ENCODE measurements at regions not wholly inside any gene's neighbourhood (a gene's known extent, or its start where the extent isn't known, plus 50 kb on each side); places are given as distances from the start of the nearest gene placed in this dataset.

GRCh38 chr20:12084482-12084881, 166.8 kb downstream of the BTBD3 start:
- no peak for DNase-seq (ENCODE audit: low spot score)
- Histone ChIP-seq H3K27me3 (ENCODE audit: control insufficient read depth in 4 of 4, insufficient read depth in 4 of 4, low read length in 3 of 4) (peaks cover 0 to 2% (median 0%) of the 10 kb centered on the region in 4 donors), H3K4me3 (ENCODE audit: low read depth in 1 of 3, low read length in 3 of 3) (no peak overlapping the region), H3K27ac (ENCODE audit: low read depth in 1 of 2, low read length in 2 of 2) (no peak overlapping the region), H3K9me3 (ENCODE audit: control insufficient read depth in 4 of 4, low read length in 3 of 4) (no peaks in the 10 kb centered on the region), H3K9ac (ENCODE audit: low read depth in 1 of 2, low read length in 2 of 2) (no peak overlapping the region), H3K36me3 (ENCODE audit: control insufficient read depth in 4 of 4, insufficient read depth in 3 of 4, low read depth in 1 of 4, low read length in 3 of 4) (no peaks in the 10 kb centered on the region), H3K4me1 (ENCODE audit: control insufficient read depth in 4 of 4, insufficient read depth in 4 of 4, low read length in 3 of 4) (no peaks in the 10 kb centered on the region)
- no peak for TF ChIP-seq FOXA1 (IDR thresholded peaks at IDR 0.05)
- TF ChIP-seq RAD21 (IDR thresholded peaks at IDR 0.05), result no peak
- no peak for TF ChIP-seq RXRA (IDR thresholded peaks at IDR 0.05)
- WGBS, result 65% methylated on average over 2 of the region's 2 CpGs

GRCh38 chr20:12086359-12086758, 168.7 kb downstream of the BTBD3 start:
- Histone ChIP-seq H3K36me3 (ENCODE audit: control insufficient read depth in 4 of 4, insufficient read depth in 3 of 4, low read depth in 1 of 4, low read length in 3 of 4) (no peaks in the 10 kb centered on the region), H3K9ac (ENCODE audit: low read depth in 1 of 2, low read length in 2 of 2) (no peak overlapping the region), H3K4me3 (ENCODE audit: low read depth in 1 of 3, low read length in 3 of 3) (no peak overlapping the region), H3K4me1 (ENCODE audit: control insufficient read depth in 4 of 4, insufficient read depth in 4 of 4, low read length in 3 of 4) (no peaks in the 10 kb centered on the region), H3K27me3 (ENCODE audit: control insufficient read depth in 4 of 4, insufficient read depth in 4 of 4, low read length in 3 of 4) (peaks cover 0 to 4% (median under 1%) of the 10 kb centered on the region in 4 donors), H3K9me3 (ENCODE audit: control insufficient read depth in 4 of 4, low read length in 3 of 4) (no peaks in the 10 kb centered on the region), H3K27ac (ENCODE audit: low read depth in 1 of 2, low read length in 2 of 2) (no peak overlapping the region)
- no peak for DNase-seq (ENCODE audit: low spot score)
- 47% methylated on average over 1 of the region's 1 CpG for WGBS
- TF ChIP-seq RAD21 (IDR thresholded peaks at IDR 0.05) (no peak), NR2F2 (IDR thresholded peaks at IDR 0.05) (no peak), YY1 (IDR thresholded peaks at IDR 0.05) (no peak), ATF3 (IDR thresholded peaks at IDR 0.05) (no peak), EGR1 (IDR thresholded peaks at IDR 0.05; ENCODE audit: low read depth in 2 of 2) (no peak), FOXA2 (IDR thresholded peaks at IDR 0.05) (no peak), REST (IDR thresholded peaks at IDR 0.05) (no peak), FOXA1 (IDR thresholded peaks at IDR 0.05) (no peak), RXRA (IDR thresholded peaks at IDR 0.05) (no peak), CTCF (IDR thresholded peaks at IDR 0.05; ENCODE audit: low read depth, low read length, missing input control) (no peak)

GRCh38 chr20:12090920-12091319, 173.2 kb downstream of the BTBD3 start:
- 56% methylated on average over 1 of the region's 1 CpG for WGBS
- TF ChIP-seq REST (IDR thresholded peaks at IDR 0.05) (no peak), MAX (IDR thresholded peaks at IDR 0.05) (no peak), CTCF (IDR thresholded peaks at IDR 0.05; ENCODE audit: low read depth, low read length, missing input control) (no peak), ATF3 (IDR thresholded peaks at IDR 0.05) (no peak), HNF4A (conservative IDR thresholded peaks at IDR 0.05) (no peak), FOXA1 (IDR thresholded peaks at IDR 0.05) (no peak), NR2F2 (IDR thresholded peaks at IDR 0.05) (no peak), GABPA (IDR thresholded peaks at IDR 0.05 in 1 of 2, conservative IDR thresholded peaks at IDR 0.05 in 1 of 2) (no peak), RAD21 (IDR thresholded peaks at IDR 0.05) (no peak)

More at GRCh38 chr20:12090920-12091319, 173.2 kb downstream of the BTBD3 start:
- no peak for DNase-seq (ENCODE audit: low spot score)
- H3K36me3 ChIP-seq (ENCODE audit: control insufficient read depth in 4 of 4, insufficient read depth in 3 of 4, low read depth in 1 of 4, low read length in 3 of 4), result no peaks in the 10 kb centered on the region
- H3K9ac ChIP-seq (ENCODE audit: low read depth in 1 of 2, low read length in 2 of 2), result no peak overlapping the region
- no peak overlapping the region for H3K27ac ChIP-seq (ENCODE audit: low read depth in 1 of 2, low read length in 2 of 2)
- peaks cover 0 to 4% (median 1%) of the 10 kb centered on the region in 4 donors for H3K27me3 ChIP-seq (ENCODE audit: control insufficient read depth in 4 of 4, insufficient read depth in 4 of 4, low read length in 3 of 4)
- no peaks in the 10 kb centered on the region for H3K4me1 ChIP-seq (ENCODE audit: control insufficient read depth in 4 of 4, insufficient read depth in 4 of 4, low read length in 3 of 4)
- no peaks in the 10 kb centered on the region for H3K9me3 ChIP-seq (ENCODE audit: control insufficient read depth in 4 of 4, low read length in 3 of 4)
- no peak overlapping the region for H3K4me3 ChIP-seq (ENCODE audit: low read depth in 1 of 3, low read length in 3 of 3)
